OCI-LY7 (cell line): ENCODE measurements at regions not wholly inside any gene's neighbourhood (a gene's known extent, or its start where the extent isn't known, plus 50 kb on each side); places are given as distances from the start of the nearest gene placed in this dataset.

Experiments used
- BruUV-seq: library from RNA; stranded (reverse); fragments of 400-500 nt; replicated peaks from 2 replicates; lab custom pipeline; 2021; lab: Mats Ljungman, UMichigan
- CTCF ChIA-PET: fragments of 300-600 bp; sonication (Branson Sonifier 250); formaldehyde crosslinking; loops from one replicate; lab custom pipeline; 2022; ENCODE audit warnings: antibody characterized with exemption; ENCODE audit not compliant: unreplicated experiment; lab: Charles Lee
- POLR2A ChIA-PET: fragments of 300-600 bp; sonication (Branson Sonifier 250); formaldehyde crosslinking; loops from one replicate; lab custom pipeline; 2022; ENCODE audit warnings: antibody characterized with exemption; lab: Charles Lee
- DNase-seq: peaks from one replicate; pipeline ENCODE4 v3.0.0-alpha.2; 2015; ENCODE audit warnings: low spot score
- H2AFZ ChIP-seq: fragments of 200-600 bp; sonication (generic), shearing (Covaris generic); 2 replicates; pipeline ENCODE4 v1.6.1; 2014; ENCODE audit warnings: mild to moderate bottlenecking, antibody characterized with exemption, low read length, moderate library complexity
- H3K27ac ChIP-seq: fragments of 200-600 bp; sonication (generic); 2 replicates; pipeline ENCODE4 v1.5.1; 2014; ENCODE audit warnings: mixed run types, low read depth, mild to moderate bottlenecking, moderate library complexity, low read length, inconsistent platforms; ENCODE audit not compliant: poor library complexity, severe bottlenecking
- H3K36me3 ChIP-seq: fragments of 200-600 bp; sonication (generic); 2 replicates; pipeline ENCODE4 v1.6.1; 2014; ENCODE audit warnings: mild to moderate bottlenecking, antibody characterized with exemption, low read length, moderate library complexity, mixed read lengths; ENCODE audit not compliant: insufficient read depth
- H3K4me1 ChIP-seq: fragments of 200-600 bp; sonication (generic); 2 replicates; pipeline ENCODE4 v1.5.1; 2014; ENCODE audit warnings: mild to moderate bottlenecking, low read length; ENCODE audit not compliant: insufficient read depth, poor library complexity, severe bottlenecking
- H3K4me2 ChIP-seq: fragments of 200-600 bp; sonication (generic); 2 replicates; pipeline ENCODE4 v1.6.1; 2014; ENCODE audit warnings: mild to moderate bottlenecking, low read length
- H3K4me3 ChIP-seq: fragments of 200-600 bp; sonication (generic); 2 replicates; pipeline ENCODE4 v1.5.1; 2014; ENCODE audit warnings: mild to moderate bottlenecking, low read depth, low read length; ENCODE audit not compliant: poor library complexity, severe bottlenecking
- H3K79me2 ChIP-seq: fragments of 200-600 bp; sonication (generic); 2 replicates; pipeline ENCODE4 v1.6.1; 2016; ENCODE audit warnings: low read depth, mild to moderate bottlenecking, low read length, moderate library complexity, mixed read lengths; ENCODE audit not compliant: insufficient read depth
- H3K9me2 ChIP-seq: fragments of 200-600 bp; sonication (generic); 2 replicates; pipeline ENCODE4 v1.6.1; 2016; ENCODE audit warnings: mild to moderate bottlenecking, low read length, mixed read lengths; ENCODE audit not compliant: insufficient read depth
- H3K9me3 ChIP-seq: fragments of 200-600 bp; sonication (generic); 2 replicates; pipeline ENCODE4 v1.6.1; 2014; ENCODE audit warnings: mild to moderate bottlenecking, mixed run types, low read length, mixed read lengths
- H4K20me1 ChIP-seq: fragments of 200-600 bp; sonication (generic); 2 replicates; pipeline ENCODE4 v1.6.1; 2014; ENCODE audit warnings: mild to moderate bottlenecking, antibody characterized with exemption, low read length, moderate library complexity, mixed read lengths; ENCODE audit not compliant: insufficient read depth
- EZH2phosphoT487 ChIP-seq: fragments of 200-600 bp; sonication (generic); IDR thresholded peaks from 2 replicates; pipeline ENCODE4 v1.6.1; 2018; ENCODE audit warnings: low read depth, borderline replicate concordance, mild to moderate bottlenecking, mixed run types, antibody characterized with exemption, low read length, moderate library complexity, mixed read lengths
- intact Hi-C: fragments of 100-400 bp; cut with micrococcal nuclease; formaldehyde crosslinking; loops from one replicate; pipeline ENCODE4 v1.10.0; 2022; ENCODE audit not compliant: unreplicated experiment
- TF ChIP-seq, protein P1 (sequence below): fragments of 200-600 bp; sonication (generic); conservative IDR thresholded peaks from 2 replicates; pipeline ENCODE4 v1.5.1; 2014; ENCODE audit warnings: mild to moderate bottlenecking, antibody characterized with exemption, low read length, moderate library complexity, mixed read lengths

DNA sequence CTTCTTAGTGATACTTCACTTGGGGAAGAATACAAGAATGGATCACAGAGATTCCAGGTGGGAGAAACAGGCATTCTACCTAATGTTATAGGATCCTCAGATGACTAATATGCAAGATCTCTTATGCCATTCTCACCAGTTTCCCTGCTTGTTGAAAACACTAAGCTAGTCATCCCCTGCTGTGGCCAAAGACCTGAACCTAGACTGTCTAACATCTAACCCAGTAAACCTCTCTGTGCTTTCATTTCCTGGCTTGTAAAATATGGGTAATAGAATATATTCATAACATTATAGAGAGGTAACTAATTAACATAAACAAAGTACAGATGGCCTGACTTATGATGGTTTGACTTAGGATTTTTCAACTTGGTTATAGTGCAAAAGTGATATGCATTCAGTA is 776.3 kb downstream of the TUSC7 start:
- no peak for TF ChIP-seq EZH2phosphoT487
- TF ChIP-seq, protein P1, sequence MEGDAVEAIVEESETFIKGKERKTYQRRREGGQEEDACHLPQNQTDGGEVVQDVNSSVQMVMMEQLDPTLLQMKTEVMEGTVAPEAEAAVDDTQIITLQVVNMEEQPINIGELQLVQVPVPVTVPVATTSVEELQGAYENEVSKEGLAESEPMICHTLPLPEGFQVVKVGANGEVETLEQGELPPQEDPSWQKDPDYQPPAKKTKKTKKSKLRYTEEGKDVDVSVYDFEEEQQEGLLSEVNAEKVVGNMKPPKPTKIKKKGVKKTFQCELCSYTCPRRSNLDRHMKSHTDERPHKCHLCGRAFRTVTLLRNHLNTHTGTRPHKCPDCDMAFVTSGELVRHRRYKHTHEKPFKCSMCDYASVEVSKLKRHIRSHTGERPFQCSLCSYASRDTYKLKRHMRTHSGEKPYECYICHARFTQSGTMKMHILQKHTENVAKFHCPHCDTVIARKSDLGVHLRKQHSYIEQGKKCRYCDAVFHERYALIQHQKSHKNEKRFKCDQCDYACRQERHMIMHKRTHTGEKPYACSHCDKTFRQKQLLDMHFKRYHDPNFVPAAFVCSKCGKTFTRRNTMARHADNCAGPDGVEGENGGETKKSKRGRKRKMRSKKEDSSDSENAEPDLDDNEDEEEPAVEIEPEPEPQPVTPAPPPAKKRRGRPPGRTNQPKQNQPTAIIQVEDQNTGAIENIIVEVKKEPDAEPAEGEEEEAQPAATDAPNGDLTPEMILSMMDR, result no peak
- Histone ChIP-seq H3K9me2 (no peaks in the 10 kb centered on the region), H3K4me2 (no peak overlapping the region), H3K27ac (no peak overlapping the region), H2AFZ (no peak overlapping the region), H3K4me1 (no peaks in the 10 kb centered on the region), H4K20me1 (no peaks in the 10 kb centered on the region), H3K79me2 (no peaks in the 10 kb centered on the region), H3K36me3 (no peaks in the 10 kb centered on the region), H3K4me3 (no peak overlapping the region), H3K9me3 (no peaks in the 10 kb centered on the region)
- CTCF ChIA-PET, result no interaction called here
- no peak for DNase-seq
- BruUV-seq, result no TSS peak
- POLR2A ChIA-PET, result no interaction called here
- intact Hi-C loops, result no loop called here

DNA sequence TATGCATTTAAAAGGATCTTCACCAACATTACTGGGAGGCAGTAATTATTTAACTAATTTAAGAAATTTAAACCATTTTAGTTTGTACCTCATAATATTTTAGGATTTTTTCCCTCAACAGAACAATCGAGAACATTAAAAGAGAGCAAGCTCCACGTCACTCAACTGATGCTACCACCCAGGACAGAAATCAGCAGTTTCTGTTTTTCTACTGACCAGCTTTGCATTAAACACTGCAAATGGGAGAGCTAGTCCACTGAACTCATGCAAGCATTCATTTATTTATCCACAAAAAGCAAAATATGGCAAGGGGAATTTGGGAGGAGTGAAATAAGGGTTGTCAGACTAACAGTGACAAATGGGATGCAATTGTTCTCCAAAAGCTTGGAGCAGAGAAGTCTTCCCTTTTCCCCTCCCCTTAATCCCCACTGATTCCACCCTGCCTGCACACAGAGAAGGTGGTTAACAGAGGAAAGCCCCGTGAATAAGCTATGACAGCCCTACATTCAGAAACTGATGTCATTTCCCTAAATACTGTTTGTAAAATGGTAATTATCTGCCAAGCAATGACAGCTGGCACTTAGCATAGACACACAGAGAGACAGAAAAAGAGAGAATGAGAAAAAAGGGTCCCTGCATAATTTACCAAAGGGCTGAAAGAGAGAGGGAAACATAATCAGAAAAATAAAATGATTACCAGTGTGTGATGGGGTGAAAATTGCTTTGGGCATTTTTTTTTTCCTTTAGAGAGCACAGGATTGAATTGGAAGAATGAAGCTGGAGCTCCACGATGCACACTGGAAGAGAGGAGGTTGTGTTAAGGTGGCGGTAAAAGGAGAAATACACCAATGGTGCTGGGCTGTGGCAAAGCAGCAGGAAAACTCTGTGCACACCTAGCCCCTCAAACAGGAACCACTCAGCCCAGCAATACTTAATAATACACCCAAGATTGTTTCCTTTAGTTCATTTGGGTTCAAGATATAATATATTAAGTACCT is 777.4 kb downstream of the TUSC7 start:
- no peak for DNase-seq
- Histone ChIP-seq H3K9me2 (no peaks in the 10 kb centered on the region), H3K79me2 (no peaks in the 10 kb centered on the region), H3K36me3 (no peaks in the 10 kb centered on the region), H3K9me3 (no peaks in the 10 kb centered on the region), H3K27ac (no peak overlapping the region), H3K4me3 (no peak overlapping the region), H3K4me2 (no peak overlapping the region), H4K20me1 (no peaks in the 10 kb centered on the region), H2AFZ (no peak overlapping the region), H3K4me1 (no peaks in the 10 kb centered on the region)
- intact Hi-C loops, result no loop called here
- TF ChIP-seq, protein P1, result no peak
- TF ChIP-seq EZH2phosphoT487, result no peak
- BruUV-seq, result no TSS peak
- ChIA-PET CTCF (no interaction called here), POLR2A (interaction anchor here (0.5 to 1.4 kb wide), 3 partner anchors 41 to 1568 kb away, joined by 3 to 5 read pairs (median 3); no protein-coding TSS in a partner anchor)

DNA sequence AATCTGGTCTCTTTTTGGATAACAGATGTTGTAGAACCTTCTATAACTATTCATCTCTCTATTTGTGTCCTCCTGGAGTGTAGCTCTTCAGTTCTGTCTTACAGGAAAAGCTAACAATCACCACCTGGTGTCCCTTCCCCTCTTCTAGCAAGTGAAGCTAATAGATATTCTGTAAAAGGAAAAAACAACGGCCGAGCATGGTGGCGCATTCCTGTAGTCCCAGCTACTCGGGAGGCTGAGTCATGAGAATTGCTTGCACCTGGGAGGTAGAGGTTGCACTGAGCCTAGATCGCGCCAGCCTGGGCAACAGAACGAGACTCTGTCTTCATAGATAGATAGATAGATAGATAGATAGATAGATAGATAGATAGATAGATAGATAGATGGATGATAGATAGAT is 779.4 kb downstream of the TUSC7 start:
- POLR2A ChIA-PET, result interaction anchor here (0.7 to 1.6 kb wide), 4 partner anchors 10 to 166 kb away, joined by 3 read pairs; no protein-coding TSS in a partner anchor
- Histone ChIP-seq H3K4me3 (no peak overlapping the region), H2AFZ (no peak overlapping the region), H3K9me3 (no peaks in the 10 kb centered on the region), H4K20me1 (no peaks in the 10 kb centered on the region), H3K4me1 (no peaks in the 10 kb centered on the region), H3K79me2 (no peaks in the 10 kb centered on the region), H3K9me2 (no peaks in the 10 kb centered on the region), H3K36me3 (no peaks in the 10 kb centered on the region), H3K4me2 (no peak overlapping the region), H3K27ac (no peak overlapping the region)
- TF ChIP-seq, protein P1, result no peak
- TF ChIP-seq EZH2phosphoT487, result no peak
- intact Hi-C loops, result no loop called here
- CTCF ChIA-PET, result no interaction called here
- BruUV-seq, result no TSS peak
- no peak for DNase-seq
